Neutrophil (primary cell): ENCODE measurements at regions not wholly inside any gene's neighbourhood (a gene's known extent, or its start where the extent isn't known, plus 50 kb on each side); places are given as distances from the start of the nearest gene placed in this dataset.

Experiments used
- H3K27ac ChIP-seq: fragments of 200-600 bp; sonication (generic); 2 replicates; pipeline ENCODE4 v1.5.1; 2016; ENCODE audit warnings: mild to moderate bottlenecking, moderate library complexity
- H3K27me3 ChIP-seq: fragments of 200-600 bp; sonication (generic); 2 replicates; pipeline ENCODE4 v1.6.0; 2016; ENCODE audit warnings: mild to moderate bottlenecking
- H3K36me3 ChIP-seq: fragments of 200-600 bp; sonication (generic); 2 replicates; pipeline ENCODE4 v1.5.1; 2017
- H3K4me1 ChIP-seq, 2 experiments: fragments of 200-600 bp in 1 of 2; sonication (generic) in 1 of 2; 1 replicate in 1 of 2; 2 replicates in 1 of 2; pipeline versions ENCODE4 v1.5.1 to v1.6.1; 2013 to 2016; ENCODE audit warnings: low read depth in 1 of 2, low read length in 1 of 2, mild to moderate bottlenecking in 1 of 2, moderate library complexity in 1 of 2; ENCODE audit not compliant: control insufficient read depth in 1 of 2, insufficient read depth in 1 of 2
- H3K4me3 ChIP-seq, 2 experiments: fragments of 200-600 bp in 1 of 2; sonication (generic) in 1 of 2; 1 replicate in 1 of 2; 2 replicates in 1 of 2; pipeline ENCODE4 v1.5.1; 2013 to 2016; ENCODE audit warnings: low read depth in 1 of 2, low read length in 1 of 2, mild to moderate bottlenecking in 1 of 2, moderate library complexity in 1 of 2
- H3K9me3 ChIP-seq: fragments of 200-600 bp; sonication (generic); 2 replicates; pipeline ENCODE4 v1.5.1; 2016
- TF ChIP-seq, protein P1 (sequence below): fragments of 200-600 bp; sonication (generic); IDR thresholded peaks from 2 replicates; pipeline ENCODE4 v1.5.1; 2016; ENCODE audit warnings: antibody characterized with exemption

DNA sequence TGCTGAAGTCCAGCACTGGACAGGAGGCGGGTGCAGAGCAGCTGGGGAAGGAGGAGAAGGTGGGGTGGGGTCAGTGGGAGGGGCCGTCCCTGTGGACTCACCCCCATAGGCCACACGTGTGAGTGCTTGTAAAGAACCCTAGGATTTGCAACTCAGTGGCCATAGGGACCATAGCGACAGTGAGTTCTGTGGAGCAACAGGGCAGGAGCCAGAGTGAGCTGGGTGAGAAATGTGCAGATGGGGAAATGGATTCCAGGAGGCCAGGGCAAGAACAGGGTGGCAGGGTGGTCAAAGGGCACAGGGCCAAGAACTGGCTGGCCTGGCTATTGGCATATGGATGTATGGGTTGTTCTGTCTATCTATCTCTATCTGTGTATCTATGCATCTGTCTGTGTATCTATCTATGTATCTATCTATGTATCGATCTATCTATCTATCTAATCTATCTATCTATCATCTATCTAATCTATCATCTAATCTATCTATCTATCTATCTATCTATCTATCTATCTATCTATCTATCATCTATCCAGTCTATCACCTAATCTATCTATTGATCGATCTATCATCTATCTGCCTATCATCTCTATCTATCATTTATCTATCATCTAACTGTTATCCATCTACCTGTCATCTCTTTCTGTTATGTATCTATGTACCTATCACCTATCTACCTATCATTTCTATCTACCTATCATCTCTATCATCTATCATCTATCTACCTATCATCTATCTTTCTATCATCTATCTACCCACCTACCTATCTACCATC, 889.0 kb downstream of the TBC1D22A start:
- Histone ChIP-seq H3K27me3 (no peaks in the 10 kb centered on the region), H3K9me3 (peaks cover 4% of the 10 kb centered on the region), H3K4me3 (no peak overlapping the region), H3K27ac (no peak overlapping the region), H3K36me3 (no peaks in the 10 kb centered on the region), H3K4me1 (no peaks in the 10 kb centered on the region)
- TF ChIP-seq, protein P1, sequence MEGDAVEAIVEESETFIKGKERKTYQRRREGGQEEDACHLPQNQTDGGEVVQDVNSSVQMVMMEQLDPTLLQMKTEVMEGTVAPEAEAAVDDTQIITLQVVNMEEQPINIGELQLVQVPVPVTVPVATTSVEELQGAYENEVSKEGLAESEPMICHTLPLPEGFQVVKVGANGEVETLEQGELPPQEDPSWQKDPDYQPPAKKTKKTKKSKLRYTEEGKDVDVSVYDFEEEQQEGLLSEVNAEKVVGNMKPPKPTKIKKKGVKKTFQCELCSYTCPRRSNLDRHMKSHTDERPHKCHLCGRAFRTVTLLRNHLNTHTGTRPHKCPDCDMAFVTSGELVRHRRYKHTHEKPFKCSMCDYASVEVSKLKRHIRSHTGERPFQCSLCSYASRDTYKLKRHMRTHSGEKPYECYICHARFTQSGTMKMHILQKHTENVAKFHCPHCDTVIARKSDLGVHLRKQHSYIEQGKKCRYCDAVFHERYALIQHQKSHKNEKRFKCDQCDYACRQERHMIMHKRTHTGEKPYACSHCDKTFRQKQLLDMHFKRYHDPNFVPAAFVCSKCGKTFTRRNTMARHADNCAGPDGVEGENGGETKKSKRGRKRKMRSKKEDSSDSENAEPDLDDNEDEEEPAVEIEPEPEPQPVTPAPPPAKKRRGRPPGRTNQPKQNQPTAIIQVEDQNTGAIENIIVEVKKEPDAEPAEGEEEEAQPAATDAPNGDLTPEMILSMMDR: no peak

DNA sequence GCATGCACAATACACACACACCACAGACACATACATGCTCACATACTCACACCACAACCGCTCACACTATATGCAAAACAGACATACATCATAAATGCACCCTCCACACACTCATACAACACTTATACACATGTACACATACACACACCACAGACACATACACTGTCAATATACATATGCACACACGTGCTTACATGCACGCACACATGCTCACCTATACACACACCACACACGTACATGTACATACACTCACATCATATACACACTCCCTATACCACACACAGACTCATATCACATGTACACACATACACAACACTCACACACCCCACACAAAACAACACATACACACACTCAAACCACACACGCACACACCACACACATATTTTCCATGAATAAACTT, 885.3 kb downstream of the TBC1D22A start:
- TF ChIP-seq, protein P1: no peak
- Histone ChIP-seq H3K27me3 (no peaks in the 10 kb centered on the region), H3K9me3 (no peaks in the 10 kb centered on the region), H3K27ac (no peak overlapping the region), H3K4me1 (no peaks in the 10 kb centered on the region), H3K36me3 (no peaks in the 10 kb centered on the region), H3K4me3 (no peak overlapping the region)

DNA sequence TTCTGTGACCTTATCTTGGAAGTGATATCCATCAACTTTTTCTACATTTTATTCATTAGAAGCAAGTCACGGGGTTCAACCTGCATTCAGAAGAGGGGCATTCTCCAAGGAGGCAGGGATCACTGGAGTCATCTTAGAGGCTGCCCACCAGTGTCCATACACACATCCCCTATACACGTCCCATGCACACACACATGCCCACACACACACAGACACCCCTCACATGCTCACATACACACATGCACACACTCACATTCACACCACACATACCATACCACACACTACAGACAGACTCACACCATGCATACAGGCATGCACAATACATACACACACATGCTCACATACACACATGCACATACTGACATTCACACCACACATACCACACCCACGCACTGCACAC, 884.7 kb downstream of the TBC1D22A start:
- TF ChIP-seq, protein P1: no peak
- Histone ChIP-seq H3K4me1 (no peaks in the 10 kb centered on the region), H3K27ac (no peak overlapping the region), H3K36me3 (no peaks in the 10 kb centered on the region), H3K4me3 (no peak overlapping the region), H3K9me3 (no peaks in the 10 kb centered on the region), H3K27me3 (no peaks in the 10 kb centered on the region)

DNA sequence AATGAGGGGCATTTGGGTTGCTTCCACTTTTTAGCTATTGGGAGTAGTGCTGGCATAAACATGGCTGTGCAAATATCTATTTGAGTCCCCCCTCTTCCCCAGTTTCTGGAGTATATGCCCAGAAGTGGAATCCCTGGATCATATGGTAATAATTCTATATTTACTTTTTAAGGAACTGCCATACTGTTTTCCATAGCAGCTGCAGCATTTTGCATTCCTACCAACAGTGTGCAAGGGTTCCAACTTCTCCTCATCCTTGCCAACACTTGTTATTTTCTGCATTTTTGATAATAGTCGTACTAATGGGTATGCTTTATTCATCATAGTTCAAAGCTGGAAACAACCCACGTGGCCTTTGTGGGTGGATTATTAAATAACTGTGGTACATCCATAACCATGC, 883.5 kb downstream of the TBC1D22A start:
- H3K36me3 ChIP-seq: no peaks in the 10 kb centered on the region
- H3K9me3 ChIP-seq: no peaks in the 10 kb centered on the region
- TF ChIP-seq, protein P1: no peak
- no peaks in the 10 kb centered on the region for H3K27me3 ChIP-seq
- no peaks in the 10 kb centered on the region for H3K4me1 ChIP-seq
- H3K27ac ChIP-seq: no peak overlapping the region
- H3K4me3 ChIP-seq: no peak overlapping the region

DNA sequence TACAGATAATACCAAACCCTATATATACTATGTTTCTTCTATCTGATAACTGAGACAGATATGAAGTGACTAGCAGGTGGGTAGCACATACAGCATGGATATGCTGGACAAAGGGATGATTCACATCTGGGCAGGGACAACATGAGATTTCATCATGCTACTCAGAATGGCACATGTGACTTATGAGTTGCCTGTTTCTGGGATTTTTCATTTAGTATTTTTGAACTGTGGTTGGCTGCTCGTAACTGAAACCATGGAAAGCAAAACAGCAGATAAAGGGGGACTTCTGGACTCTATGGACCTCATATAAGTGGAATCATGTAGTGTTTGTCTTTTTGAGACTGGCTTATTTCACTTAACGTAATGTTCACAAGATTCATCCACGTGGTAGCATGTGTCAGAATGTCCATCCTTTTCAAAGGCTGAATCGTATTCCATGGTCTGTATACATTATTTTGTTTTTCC, 883.0 kb downstream of the TBC1D22A start:
- H3K27me3 ChIP-seq: no peaks in the 10 kb centered on the region
- no peaks in the 10 kb centered on the region for H3K9me3 ChIP-seq
- TF ChIP-seq, protein P1: no peak
- H3K4me3 ChIP-seq: no peak overlapping the region
- H3K4me1 ChIP-seq: no peaks in the 10 kb centered on the region
- H3K27ac ChIP-seq: no peak overlapping the region
- H3K36me3 ChIP-seq: no peaks in the 10 kb centered on the region
